ENCODE measurements at regions not wholly inside any gene's neighbourhood (a gene's known extent, or its start where the extent isn't known, plus 50 kb on each side); places are given as distances from the start of the nearest gene placed in this dataset.
"Not testable (repeated sequence)": the region's sequence is repeated elsewhere in the genome, so short reads cannot be mapped to it uniquely, and the experiment has no call there.

DNA sequence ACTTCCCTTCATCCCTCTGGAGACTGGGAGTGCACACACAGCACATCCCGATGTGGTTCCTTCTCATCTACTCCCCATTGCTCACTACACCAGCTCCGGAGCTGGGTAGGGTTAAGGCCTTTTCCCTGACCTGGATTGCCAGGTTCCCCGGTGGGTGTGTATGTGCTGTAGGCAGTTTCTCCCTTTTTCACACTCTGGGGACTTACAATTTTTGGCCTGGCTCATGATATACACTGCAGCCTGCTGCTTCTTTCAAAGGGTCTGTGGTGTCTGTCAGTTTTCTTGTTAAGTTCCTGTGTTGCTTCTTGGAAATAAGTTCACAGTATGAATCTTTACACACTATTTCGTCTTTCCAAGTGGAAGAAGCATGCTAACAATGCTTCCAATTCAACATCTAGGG, 405.5 kb downstream of the UTRN start:
- FAIRE-seq: no peak

DNA sequence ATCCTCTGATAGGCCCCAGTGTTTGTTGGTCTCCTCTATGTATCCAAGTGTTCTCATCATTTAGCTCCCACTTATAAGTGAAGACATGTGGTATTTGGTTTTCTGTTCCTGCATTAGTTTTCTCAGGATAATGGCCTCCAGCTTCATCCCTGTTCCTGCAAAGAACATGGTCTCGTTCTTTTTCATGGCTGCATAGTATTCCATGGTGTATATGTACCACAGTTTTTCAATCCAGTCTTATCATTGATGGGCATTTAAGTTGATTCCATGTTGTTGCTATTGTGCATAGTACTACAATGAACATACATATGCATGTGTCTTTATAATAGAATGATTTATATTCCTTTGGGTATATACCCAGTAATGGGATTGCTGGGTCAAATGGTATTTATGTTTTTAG, 406.9 kb downstream of the UTRN start:
- not testable (repeated sequence) for FAIRE-seq

DNA sequence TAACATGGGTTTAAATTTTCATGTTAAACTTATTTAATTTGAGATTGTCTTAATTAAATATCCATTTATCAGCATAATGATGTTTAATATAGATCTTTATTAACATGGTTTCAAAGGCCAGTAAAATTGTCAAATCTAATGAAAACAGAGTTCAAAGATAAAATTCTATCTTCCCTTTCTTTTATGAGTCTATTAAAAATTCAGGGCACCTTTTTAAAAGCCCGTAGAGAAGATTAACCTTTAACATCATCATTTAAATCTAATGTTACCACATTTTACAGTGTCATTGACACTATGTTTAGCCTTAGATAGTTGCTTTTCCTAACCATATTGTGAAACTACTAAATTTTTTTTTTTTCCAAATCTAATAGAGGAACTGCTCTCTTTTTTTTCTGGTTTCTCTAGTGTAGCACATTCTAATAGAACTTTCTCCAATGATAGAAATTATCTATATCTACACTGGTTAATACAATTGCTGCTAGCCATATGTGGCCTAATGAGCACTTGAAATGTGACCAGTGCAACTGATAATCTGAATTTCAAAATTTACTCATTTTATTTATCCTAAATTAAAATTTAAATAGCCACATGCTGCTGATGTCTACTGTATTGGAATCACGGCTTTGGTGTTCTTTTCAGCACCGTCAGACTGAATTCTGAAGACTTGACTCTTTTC, 410.9 kb downstream of the UTRN start:
- no peak for FAIRE-seq

DNA sequence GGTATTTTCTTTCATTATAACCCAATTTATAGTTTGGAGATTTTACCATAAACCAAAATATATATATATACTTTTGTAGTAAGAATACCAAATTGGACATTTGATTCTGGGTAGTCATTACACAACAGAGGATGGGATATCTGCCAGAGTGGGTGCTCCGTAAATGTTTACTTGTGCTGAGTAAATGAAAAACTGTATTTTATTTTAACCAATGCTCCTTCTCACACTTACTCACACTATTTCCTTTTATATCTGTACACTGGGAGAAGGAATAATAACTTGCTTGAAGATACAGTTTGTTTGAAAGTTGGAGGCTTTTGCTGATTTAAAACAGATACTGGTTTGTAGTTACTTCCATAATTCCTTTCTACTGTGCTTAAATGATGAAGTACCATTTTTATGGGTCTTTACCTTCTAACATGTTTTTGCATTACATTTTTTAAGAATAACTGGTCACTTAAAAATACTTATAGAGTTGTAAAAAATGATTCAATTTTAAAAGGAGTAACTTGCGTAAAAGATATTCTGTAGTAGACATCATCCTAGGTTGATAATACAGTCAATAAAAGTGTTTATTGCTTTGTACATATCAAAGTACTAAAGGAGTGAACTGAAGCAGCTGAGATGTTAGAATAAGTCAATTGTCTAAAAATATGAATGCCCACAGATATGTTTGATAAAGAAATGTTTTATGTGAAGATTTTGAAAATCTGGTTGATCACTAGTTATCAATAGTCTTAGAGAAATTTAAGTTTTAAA, 411.7 kb downstream of the UTRN start:
- FAIRE-seq: no peak

DNA sequence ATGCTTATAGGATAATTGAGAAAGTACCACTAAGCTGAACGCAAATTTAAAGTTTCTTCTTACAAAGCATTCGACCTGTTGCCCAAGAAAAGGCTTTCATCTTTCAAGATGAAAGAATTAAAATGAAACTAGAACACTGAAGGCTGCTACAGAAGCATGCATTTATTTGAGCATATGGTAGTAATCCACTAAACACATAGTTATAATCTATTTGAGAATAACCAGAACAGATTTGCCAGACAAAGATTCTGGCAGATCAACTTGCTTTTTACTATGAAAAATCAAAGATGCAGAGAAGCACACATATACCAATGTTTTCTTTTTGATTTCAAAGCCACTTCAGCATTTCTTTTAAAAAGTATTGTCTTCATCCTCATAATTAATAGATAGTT, 412.2 kb downstream of the UTRN start:
- peak; percentile 33 for FAIRE-seq

DNA sequence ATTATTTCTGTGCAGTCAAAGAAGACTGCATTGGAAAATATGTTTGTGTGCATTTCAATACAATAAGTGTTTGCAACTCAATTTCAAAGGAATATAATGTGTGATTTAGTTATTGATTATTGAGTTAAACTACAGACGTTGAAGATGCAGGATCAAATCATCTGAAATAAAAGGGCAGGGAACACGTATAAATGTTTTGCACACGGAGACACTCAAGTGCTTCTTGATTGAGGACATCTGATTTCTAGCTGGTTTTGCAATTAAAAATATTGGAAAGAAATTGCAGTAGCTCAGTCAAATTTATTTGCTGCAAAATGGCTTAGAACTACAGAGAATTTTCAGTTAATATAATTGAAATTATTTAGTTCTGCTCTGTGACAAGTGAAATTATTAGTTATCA, 412.7 kb downstream of the UTRN start:
- FAIRE-seq: no peak

DNA sequence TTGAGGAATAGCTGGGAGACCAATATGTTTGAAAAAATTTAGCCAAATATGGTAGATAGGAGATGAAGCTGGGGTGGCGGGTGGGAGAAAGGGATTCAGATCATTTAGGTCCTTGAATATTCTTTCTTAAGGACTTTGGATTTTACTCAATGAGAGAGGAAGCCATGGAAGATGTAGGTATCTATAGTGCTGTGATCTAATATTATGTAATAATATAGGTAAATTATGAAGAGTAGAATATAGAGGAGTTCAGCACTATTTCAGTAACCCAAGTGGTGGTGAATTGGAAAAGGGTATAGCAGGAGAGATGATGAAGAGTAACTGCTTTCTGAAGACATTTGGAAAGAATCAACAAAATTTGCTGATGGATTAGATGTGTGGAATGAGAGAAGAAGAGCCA, 417.6 kb downstream of the UTRN start:
- FAIRE-seq: no peak

DNA sequence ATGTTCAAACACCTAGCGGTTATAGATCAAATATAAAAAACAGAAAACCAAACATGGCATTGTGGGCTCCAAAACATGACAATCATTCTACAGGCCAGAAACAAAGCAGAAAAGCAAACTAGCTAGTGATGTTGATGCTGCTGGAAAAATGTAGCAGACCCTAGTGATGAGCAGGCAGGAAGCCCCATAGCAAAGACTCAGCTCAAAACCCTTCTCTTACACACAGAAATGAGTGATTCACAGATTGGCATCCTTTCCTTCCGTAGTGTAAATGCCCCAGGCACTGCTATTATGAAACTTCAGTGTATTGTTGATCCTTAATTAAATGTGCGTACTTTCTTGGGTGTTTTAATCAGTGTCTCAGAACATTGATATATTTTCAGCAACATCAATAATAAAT, 425.1 kb downstream of the UTRN start:
- FAIRE-seq: no peak

DNA sequence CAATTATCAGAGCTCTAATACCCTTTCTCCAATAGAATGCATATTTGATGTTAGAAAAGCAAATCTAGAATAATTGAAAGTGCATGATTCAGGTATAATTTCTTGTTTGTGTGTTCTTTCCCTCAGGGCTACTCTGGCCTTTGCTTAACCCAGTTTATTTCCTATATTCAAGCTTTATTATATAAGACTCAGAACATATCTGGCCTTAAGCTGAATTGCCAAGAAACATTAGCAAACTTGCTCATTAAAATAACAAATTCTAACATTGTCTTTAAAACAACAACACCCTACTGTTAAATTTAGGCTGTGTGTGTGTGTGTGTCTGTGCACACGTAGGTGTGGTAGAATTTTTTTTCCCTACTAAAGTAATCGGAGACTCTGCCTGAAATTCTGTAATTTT, 426.5 kb downstream of the UTRN start:
- FAIRE-seq: no peak

DNA sequence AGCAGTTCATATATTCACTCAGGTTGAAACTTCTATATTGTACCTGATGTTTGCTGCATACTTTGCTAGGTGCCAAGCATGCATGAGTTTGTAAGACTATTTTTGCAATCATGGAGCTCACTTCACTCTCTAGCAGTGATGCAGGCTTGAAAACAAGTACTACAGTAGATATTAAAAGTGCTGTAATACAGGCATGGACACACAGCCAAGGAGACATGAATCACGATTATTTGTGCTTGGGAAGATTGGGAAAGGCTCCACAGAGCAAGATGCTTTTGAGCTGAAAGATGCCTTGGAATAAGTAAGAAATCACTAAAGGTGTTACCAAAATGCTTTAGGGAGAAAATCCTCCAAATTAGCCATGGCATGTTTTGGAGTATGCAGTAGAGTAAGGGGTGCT, 427.4 kb downstream of the UTRN start:
- no peak for FAIRE-seq

DNA sequence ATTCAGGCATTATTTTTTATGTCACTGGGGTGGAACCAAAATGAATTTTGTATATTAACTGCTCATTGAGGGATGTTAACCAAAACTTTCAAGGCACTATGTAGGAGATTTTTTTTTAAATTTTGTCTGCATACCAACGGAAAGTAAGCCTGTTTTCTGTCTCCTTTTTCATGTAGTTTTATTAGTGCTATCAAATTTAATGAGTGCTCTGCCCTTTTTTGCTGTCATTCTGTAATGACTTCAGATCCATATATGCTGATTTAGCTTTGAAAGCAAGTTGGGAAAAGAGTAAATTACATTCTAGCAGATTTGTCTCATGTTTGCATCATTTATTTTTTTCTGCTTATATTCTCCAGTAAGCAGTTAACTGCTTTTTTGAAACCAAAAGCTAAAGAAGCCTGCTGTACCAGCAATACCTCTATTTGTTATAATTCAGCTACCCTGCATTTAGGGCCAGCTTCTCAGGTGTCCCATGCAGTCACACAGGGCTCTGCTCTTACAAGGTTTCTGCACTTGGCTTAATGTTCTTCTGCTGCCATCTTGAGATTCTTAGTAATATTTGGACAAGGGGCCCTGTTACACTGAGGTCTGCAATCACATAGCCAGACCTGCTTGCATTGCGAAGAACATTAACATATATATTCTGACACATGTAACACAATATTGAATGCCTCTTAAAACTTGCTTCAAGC, 429.0 kb downstream of the UTRN start:
- FAIRE-seq: no peak

DNA sequence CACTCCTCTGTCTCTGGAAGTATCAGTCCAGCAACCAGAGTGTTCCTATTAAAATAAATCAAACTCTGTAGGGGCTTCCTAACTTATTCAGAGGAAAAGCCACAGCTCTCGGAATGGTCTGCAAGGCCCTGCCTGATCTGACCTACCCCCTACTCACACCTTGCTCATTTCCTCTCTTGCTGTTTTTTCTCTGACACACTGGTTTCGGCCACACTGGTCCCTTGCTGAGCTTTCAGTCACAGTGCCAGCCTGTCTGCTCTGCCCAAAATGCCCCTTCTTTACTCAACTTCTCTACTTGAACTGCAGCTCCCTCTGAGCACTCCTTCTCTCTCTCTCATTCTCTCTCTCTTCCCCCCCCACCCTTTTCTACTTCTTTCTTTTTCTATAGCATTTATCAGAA, 430.2 kb downstream of the UTRN start:
- FAIRE-seq: no peak

DNA sequence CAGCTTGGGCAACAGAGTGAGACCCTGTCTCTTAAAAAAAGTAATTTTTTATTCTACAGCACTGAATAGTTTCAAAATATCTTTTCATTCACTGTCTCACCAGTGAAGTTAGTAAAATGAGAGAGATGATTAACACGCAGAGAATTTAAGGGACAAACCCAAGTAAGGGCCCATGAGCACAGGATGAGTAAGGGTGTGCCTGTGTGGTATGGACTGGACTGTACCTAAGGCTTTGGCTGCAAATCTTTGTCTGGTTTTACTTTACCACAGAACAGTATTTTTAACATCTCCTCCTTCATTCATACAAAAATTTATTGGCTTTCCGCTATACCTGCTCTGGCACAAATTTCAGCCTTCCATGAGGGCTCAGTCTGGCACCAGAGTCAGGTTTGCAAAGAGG, 433.3 kb downstream of the UTRN start:
- FAIRE-seq: no peak

DNA sequence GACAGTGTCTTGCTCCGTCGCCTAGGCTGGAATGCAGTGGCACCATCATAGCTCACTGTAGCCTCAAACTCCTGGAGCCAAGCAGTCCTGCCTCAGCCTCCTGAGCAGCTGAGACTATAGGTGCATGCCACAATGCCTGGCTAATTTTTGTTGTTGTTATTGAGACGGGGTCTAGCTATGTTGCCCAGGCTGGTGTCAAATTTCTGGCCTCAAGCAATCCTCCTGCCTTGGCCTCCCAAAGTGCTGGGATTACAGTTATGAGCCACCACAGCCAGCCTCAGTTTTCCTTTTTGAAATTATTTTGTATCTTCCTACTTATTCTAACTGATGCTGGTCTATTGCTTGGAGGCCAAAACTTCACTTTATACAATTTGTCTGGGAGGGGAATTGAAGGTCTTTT, 436.1 kb downstream of the UTRN start:
- no peak for FAIRE-seq

DNA sequence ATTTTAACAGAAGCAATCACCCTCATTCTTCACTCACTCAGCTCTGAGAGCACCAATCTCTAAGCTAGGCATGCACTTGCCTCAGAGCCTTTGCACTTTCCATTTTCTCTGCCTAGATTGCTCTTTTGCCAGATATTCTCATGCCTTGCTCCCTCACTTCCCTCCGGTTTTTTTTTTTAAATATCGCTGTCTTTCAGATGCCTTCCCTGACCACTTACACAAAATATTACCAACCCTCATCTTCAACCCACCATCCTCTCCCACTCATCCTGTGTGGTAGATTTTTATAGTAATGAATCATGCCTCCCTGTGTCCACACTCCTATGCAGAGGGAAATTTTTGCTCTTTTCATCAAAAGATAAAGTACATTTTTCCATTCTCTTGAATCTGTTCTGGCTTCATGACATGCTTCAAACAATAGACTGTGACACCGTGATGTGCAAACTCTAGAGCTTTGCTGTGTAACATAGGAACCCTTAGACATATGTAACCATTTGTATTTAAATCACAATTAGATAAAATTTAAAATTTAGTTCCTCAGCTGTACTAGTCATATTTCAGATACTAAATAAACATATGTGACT, 437.1 kb downstream of the UTRN start:
- FAIRE-seq: no peak

DNA sequence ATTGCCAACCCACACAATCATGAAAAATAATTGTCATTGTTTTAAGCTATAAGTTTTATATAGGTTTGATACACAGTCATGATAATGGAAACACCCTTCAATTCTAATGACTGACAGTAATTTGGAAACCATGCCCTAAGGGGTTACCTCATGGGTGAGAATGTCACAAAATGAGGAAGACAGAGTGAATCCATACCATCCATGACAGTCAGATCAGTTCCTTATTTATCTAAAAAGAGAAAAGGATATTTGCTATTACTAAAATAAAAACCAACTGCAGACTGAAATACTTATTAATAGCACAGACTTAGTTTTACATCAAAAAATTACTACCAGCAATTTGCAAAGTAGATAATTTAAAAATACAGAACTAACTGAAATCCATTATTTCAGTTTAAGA, 437.8 kb downstream of the UTRN start:
- no peak for FAIRE-seq

DNA sequence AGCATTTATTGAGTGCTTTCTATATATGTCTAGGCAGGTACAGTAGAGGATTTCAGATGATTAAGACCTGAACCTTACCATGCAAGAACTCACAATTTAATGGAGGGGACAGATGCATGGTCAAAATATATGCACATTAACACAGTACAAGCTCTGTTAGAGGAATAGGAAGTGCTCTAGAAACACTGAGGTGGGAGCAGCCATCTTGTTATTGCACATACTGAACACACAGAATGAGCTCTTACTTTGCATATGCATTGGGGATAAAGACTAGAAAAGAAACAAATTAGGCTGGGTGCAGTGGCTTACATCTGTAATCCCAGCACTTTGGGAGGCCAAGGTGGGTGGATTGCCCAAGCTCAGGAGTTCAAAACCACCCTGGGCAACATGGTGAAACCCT, 438.3 kb downstream of the UTRN start:
- no peak for FAIRE-seq

DNA sequence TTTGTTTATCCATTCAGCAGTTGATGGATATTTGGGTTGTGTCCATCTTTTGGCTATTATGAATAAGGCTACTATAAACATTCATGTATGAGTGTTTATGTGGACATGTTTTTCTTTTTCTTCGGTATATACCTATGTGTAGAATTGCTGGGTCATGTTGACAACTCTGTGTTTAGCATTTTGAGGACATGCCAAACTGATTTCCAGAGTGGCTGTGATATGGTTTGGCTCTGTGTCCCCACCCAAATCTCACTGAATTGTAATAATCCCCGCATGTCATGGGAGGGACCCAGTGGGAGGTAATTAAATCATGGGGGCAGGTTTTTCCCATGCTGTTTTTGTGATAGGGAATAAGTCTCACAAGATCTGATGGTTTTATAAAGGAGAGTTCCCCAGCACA, 439.7 kb downstream of the UTRN start:
- FAIRE-seq: no peak

DNA sequence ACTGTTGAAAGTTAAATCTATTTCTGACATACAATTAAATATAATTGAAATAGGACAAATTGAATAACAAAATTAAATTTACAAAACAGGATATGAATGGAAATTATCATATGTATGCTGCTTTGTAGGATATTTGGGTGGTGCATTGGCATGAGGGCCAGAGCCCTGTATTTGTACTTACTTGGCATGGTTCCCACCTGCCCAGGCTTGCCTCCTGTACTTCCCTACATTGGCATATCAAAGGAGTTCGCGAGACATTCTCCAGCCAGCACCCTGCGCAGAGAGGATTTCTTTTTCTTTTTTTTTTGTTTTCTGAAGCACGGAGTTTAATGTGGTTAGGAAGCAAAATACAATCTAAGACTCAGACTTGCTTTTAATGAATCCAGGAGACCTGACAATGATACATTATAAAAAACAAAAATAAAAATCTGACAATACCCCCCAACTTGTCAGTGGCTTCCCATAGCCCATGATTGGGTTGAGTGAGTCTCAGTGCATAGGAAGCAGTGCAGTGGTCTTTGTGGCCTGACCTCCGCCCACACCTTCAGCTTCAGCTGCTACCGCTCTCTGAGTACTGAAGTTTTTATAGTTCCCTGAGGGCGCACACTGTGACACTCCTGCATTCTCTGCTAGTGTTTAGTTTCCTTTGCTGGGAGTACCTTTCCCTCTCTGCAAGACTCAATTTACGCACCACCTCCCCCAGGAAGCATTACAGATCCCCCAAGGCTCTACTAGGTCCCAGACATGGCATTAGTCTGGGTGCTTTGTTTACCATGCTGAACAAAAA, 440.8 kb downstream of the UTRN start:
- no peak for FAIRE-seq

DNA sequence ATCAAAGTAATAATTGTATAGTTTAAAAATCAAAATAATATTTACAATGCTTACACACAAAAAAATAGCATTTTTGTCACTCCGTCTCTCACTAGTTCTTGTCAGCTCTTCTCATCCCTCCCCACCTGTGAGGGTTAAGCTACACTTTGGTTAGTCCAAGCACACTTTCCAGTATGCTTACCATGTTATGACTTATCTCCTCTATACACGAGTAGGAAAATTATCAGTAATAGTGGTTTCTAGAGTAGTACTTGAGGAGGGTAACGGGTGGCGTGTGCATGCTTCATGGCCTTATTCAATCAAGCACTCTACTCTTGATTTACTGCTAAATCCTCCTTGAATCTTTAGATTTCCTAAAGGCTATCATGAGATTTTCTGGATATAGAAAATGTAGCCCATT, 443.7 kb downstream of the UTRN start:
- FAIRE-seq: no peak

DNA sequence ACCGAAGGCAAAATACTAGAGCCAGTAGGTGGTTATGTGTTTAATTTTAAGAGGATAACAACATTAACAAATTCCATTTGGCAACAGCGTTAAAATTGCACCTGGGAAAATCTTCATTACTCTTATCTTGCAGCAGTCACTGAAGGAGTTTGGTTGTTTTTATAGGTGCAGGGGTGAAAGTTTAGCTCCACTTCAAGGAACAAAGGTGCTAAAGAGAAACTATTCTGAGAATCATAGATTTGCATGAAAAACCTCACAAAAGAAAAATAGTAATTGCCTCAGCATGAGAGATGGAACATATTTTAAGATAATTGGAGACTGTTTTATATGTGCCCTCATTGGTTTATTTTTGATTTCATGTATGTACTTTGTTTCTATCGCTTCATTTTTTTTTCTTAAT, 444.4 kb downstream of the UTRN start:
- FAIRE-seq: no peak

DNA sequence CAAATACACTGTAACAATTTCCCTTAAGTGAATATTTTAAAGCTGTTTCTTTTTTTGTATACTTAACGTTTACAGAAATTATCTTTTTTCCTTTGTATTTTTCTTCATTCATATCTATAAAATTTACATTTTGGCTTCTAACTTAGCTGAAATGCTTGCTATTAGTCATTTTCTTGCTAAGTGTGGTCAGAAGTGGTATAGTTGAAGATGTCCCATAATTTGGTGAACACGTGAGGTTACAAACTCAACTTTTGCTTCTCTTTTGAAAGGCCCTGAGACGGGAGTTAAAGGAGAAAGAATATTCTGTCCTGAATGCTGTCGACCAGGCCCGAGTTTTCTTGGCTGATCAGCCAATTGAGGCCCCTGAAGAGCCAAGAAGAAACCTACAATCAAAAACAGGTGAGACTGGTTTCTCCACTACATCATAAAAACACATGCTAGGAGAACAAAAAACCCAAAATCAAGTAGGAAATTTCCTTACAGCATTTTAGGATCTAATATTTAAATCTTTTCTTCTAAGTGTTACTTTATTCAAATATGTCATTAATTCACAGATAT, 445.0 kb downstream of the UTRN start:
- no peak for FAIRE-seq

DNA sequence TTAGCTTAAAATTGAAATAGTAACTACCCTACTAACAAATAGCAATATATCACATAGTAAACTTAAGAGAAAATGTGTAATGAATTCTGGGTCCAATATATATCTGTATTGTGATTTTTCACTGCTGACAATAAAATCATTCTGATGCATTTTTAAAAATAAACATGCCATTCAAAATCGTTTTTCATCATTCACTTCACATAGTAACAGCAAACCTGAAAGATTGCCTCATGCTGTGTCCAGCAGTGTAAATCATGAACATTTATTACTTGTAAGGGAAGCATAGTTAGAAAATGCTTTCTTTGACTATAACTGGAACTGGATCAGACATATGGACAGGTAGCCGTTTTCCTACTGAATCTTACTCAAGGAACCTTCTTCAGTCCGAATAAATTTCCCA, 446.1 kb downstream of the UTRN start:
- FAIRE-seq: no peak

Measured in colon (tissue), 2 donors.